ENCODE measurements at regions not wholly inside any gene's neighbourhood (a gene's known extent, or its start where the extent isn't known, plus 50 kb on each side); places are given as distances from the start of the nearest gene placed in this dataset.

GRCh38 chr9:80020530-80020929 is 448.8 kb downstream of the TLE4 start:
- Histone ChIP-seq H3K27me3 (replicated peaks in 1 of 4; ENCODE audit: control insufficient read depth in 3 of 4, extremely low read depth in 1 of 4, insufficient read depth in 3 of 4, low read length in 3 of 4) (no peaks in the 10 kb centered on the region), H3K14ac (ENCODE audit: insufficient read length) (no peak overlapping the region), H3K79me2 (ENCODE audit: control insufficient read depth in 1 of 2, insufficient read depth in 2 of 2, low read length in 2 of 2) (no peaks in the 10 kb centered on the region), H3K4me1 (replicated peaks in 1 of 4; ENCODE audit: control insufficient read depth in 3 of 4, insufficient read depth in 4 of 4, low read length in 3 of 4) (no peaks in the 10 kb centered on the region), H2BK15ac (ENCODE audit: low read length) (no peak overlapping the region), H4K91ac (replicated peaks; ENCODE audit: insufficient read length, low read length) (no peak overlapping the region), H4K5ac (ENCODE audit: insufficient read length, low read depth, low read length) (no peak overlapping the region), H3K9me3 (ENCODE audit: insufficient read depth in 2 of 2, low read depth in 1 of 2, low read length in 1 of 2) (no peaks in the 10 kb centered on the region), H3K18ac (ENCODE audit: extremely low read depth, low read length) (no peak overlapping the region), H3K79me1 (ENCODE audit: low read depth, low read length) (no peaks in the 10 kb centered on the region), H3K27ac (ENCODE audit: low read depth, low read length) (no peak overlapping the region), H2BK12ac (ENCODE audit: low read depth, low read length) (no peak overlapping the region), H2BK120ac (replicated peaks; ENCODE audit: low read depth, low read length) (no peak overlapping the region), H3K4me2 (ENCODE audit: insufficient read depth in 1 of 2, low read depth in 2 of 2, low read length in 2 of 2) (no peak overlapping the region), H3K36me3 (ENCODE audit: control insufficient read depth in 2 of 4, insufficient read depth in 4 of 4, low read length in 3 of 4) (no peaks in the 10 kb centered on the region), H4K20me1 (replicated peaks in 1 of 2; ENCODE audit: control insufficient read depth in 1 of 2, insufficient read depth in 2 of 2, low read length in 2 of 2) (no peaks in the 10 kb centered on the region), H2AFZ (ENCODE audit: low read length) (no peak overlapping the region), H3K23ac (ENCODE audit: insufficient read length) (no peak overlapping the region), H2BK5ac (ENCODE audit: low read depth, low read length) (no peak overlapping the region), H3K9ac (replicated peaks in 1 of 4; ENCODE audit: extremely low read depth in 1 of 4, low read depth in 3 of 4, low read length in 3 of 4) (no peak overlapping the region), H3K23me2 (ENCODE audit: low read depth, low read length) (no peaks in the 10 kb centered on the region), H3K4ac (replicated peaks; ENCODE audit: insufficient read length, low read depth, low read length) (no peak overlapping the region), H3K56ac (replicated peaks; ENCODE audit: insufficient read length, low read depth, low read length) (no peak overlapping the region), H2AK5ac (ENCODE audit: low read depth, low read length) (no peak overlapping the region), H4K8ac (ENCODE audit: extremely low read depth, insufficient read depth, low read length) (no peak overlapping the region), H3K4me3 (ENCODE audit: extremely low read depth in 1 of 4, insufficient read depth in 2 of 4, low read depth in 3 of 4, low read length in 4 of 4) (no peak overlapping the region), H2BK20ac (ENCODE audit: low read length) (no peak overlapping the region)
- FAIRE-seq: no peak
- ChIA-PET POLR2A (ENCODE audit: partially characterized antibody) (no interaction called here), CTCF (ENCODE audit: partially characterized antibody) (no interaction called here)
- TF ChIP-seq CTBP2 (IDR thresholded peaks at IDR 0.05; ENCODE audit: borderline replicate concordance, insufficient read depth, insufficient read length, low read length) (no peak), NRF1 (IDR thresholded peaks at IDR 0.05; ENCODE audit: low read depth, low read length) (no peak), EGR1 (IDR thresholded peaks at IDR 0.05; ENCODE audit: borderline replicate concordance, low read depth, low read length) (no peak), USF2 (IDR thresholded peaks at IDR 0.05; ENCODE audit: low read length) (no peak), ZNF274 (IDR thresholded peaks at IDR 0.05; ENCODE audit: borderline replicate concordance, extremely low read depth, low read length) (no peak)
- no peak for DNase-seq (ENCODE audit: low read depth in 1 of 2, low spot score in 2 of 2)
